LoVo (cell line): ENCODE measurements at regions not wholly inside any gene's neighbourhood (a gene's known extent, or its start where the extent isn't known, plus 50 kb on each side); places are given as distances from the start of the nearest gene placed in this dataset.

Source experiments
- DNase-seq: peaks from one replicate; pipeline ENCODE4 v3.0.0-alpha.2; 2016; ENCODE audit warnings: low spot score

DNA sequence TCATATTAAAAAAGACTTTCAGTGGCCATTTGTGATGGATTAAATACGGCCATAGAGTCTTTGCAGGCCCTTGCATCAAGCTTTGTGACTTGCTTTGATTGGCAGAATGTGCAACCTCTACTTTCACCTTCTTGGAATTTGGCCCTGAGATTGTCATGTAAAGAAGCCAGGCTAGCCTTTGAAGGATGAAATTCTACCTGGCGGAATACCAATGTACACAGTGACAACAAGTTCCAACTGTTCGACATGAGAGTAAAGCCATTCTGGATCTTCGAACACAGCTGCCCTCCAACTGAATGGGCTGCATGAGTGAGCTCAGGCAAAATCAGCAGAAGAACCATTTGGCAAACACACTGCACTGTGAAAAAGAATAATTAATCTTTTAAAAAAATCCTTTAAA lies 321.3 kb downstream of the PHF14 start:
- no peak for DNase-seq

DNA sequence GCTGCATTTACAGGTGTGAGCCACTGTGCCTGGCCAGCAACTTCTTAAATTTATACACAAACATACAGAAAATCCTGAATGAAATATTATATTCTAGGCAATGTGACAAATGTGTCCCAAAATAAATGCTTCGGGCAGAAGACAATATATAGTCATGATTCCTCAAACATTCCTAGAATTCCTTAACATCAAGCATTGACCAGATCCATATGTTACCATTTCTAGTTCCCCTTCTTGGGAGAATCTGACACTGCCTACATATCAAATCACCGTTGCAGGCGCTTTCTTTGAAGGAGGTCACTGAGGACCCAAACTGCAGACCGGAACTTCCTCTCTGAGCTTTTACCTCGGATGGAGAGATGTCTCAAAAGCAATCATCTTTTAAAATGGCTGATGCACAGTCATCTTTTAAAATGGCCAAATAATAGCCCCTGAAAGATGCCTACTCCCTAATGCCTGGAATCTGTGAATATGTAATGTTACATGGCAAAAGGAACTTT lies 323.5 kb downstream of the PHF14 start:
- no peak for DNase-seq

DNA sequence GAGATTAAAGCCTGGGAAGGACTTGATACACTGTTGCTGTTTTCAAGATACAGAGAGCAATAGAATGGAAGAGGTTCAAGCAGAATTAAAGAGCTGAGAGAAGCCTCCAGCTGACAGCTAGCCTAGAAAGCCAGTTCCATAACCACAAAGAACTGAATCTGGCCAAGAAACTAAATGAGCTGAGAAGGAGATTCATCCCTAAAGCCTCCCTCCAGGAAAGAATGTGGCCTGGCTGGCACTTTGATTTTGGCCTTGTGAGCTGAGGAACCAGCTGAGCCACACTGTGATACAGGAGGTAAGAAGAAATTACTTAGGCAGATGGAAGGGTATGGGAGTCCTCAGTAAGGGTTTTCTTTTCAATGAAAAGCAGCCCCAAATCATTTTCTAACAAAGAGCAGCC lies 324.1 kb downstream of the PHF14 start:
- DNase-seq: no peak

DNA sequence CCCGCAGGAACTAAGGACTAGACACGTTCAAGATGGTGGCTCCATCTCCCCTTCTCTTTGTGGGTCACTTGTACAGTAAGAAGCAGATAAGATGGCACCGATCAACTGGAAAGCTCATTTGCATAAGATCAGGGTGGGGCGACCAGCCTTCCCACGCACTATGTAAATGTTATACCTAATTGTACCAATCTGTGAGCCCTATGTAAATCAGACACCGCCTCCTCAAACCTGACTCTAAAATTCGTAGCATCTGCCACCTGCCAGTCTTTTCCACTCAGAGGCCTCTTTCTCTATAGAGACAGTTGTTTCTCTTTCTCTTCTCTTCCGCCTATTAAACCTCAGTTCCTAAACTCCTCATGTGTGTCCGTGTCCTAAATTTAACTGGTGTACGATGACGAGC lies 324.5 kb downstream of the PHF14 start:
- DNase-seq: no peak

DNA sequence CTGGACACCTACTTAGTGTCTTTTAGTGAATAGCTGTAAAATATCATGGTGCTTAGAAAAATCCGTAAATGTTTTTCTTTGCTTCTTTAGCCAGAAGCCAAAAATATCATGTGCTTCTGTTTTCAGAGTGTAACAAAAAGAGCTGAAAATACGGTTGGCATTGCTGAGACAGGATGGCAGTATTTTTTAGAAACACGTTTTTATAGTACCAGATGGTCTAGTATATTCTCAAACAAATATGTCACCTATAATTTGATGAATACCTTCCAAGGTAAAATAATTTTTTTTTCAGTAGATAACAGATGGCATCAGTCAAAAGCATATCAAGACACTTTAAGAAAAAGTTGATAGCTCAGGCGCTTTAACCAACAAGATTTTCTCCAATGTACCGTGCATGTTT lies 326.6 kb downstream of the PHF14 start:
- no peak for DNase-seq

DNA sequence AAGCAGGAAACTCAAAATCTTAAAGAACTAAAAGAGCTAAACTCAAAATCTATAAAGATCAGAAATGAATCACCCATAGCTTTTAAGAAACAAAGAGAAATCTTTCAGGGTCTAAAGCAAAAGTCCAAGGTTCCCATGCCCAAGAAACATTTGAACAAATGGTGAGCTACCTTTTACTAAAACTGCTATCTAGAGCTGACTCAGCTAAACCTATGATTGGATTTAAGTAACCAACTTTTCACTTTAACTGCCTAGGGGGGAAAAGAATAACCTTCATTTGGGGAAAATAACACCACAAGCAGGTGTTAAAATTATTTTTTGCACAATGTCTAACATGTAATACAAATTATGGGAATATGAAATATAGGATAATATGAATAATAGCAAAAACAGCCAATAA lies 328.4 kb downstream of the PHF14 start:
- no peak for DNase-seq

DNA sequence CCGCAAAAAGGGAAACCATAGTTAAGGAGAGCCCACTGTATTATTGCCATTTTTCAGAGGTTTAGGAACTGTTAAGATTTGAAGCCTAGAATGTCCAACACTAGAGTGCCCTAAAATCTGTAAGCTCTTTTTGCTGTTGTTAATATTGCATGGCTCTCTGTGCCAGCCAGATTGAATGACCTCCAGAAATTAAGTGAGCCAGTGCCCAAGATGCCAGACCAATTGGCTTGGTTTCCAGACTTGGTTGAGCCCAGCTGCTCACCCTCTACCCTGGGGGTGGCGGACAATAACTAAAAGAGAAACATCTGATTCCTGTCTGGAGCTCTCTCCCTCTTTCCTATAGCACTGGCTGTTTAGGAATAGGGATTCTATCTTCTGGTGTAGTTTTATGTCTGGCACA lies 340.1 kb downstream of the PHF14 start:
- DNase-seq: no peak

DNA sequence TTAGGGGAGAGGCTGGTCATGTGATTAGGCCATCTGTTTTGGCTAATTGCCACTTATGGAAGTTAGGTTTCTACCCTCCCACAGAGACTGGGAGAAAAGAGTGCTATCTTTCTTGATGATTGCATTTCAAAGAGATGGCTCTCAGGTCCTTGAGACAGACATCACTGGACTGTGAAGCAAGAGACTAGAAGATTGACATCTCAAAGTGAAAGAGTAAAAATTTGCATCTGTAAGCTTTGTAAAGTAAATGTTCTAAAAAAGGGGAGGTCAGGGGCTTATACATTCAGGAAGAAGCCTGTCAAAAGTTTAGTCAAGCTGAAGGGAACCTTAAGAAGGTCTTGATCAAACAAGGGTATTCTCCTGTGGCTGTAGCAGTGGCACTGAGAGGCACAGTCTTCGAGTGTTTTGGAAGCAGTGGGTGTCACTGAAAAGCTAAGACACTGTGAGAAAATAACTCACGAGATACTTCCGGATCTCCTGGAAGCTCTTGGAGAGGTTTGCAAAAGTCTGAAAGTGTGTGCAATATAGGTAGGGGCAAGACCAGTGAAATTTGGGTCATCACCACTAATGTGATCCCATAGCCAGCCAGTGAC lies 342.1 kb downstream of the PHF14 start:
- DNase-seq: no peak

DNA sequence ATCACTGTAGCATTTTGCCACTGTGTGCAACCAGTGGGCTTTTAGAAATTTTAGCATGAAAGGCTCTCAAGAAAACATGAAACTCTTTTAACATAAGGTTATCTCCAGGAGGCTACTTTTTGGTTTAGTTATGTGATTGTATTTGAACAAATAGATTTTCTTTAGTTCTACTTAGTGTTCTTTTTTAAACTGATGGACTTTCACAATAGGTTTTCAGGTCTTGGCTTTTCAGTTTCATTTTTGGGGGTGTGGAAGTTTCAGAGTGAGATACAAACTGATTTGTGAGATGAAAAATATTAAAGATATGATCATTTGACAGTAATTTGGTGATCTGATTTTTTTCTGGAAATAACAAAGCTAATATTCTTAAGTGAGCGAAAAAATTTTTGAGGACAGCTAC lies 344.1 kb downstream of the PHF14 start:
- DNase-seq: no peak

DNA sequence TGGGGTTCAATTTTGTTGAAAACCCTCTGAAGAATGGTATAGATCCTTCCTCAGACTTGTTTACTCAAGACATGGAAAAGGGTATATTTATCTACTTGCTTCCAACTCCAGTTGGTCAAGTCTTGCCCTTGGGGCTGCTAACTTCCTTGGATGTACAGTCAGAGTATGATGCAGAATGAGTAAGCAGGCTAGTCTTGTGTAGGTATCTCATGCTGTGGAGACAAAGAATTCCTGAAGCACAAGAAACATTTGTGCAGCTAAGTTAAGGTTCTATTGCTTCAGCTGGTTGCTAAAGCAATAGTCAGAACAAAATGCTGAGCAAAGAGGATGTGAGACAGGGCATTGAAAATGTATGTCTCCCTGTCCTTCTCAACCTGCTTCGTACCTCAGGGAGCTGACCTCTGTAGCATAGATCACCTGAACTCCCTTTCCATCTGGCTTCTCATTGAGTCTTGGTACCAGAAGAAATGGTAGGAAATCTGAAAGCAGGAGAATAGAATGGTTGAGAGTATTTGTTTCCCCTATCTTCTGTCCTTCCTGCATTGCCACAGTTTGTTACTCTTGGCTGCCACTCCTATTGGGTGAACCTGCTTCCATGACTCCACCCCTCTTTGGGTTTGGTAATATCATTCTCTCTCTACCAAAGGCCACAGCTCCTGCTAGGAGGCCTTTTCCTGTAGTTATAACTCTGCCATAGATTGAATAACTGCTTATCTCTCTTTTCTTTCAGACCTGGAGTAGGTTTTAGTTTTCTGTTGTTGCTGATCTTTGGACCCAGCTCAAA lies 346.0 kb downstream of the PHF14 start:
- no peak for DNase-seq
